ENCODE measurements at regions not wholly inside any gene's neighbourhood (a gene's known extent, or its start where the extent isn't known, plus 50 kb on each side); places are given as distances from the start of the nearest gene placed in this dataset.
A peak's percentile ranks its signal among the peaks of the same experiment; 100 is the strongest.

GRCh38 chr2:120898961-120899750, 163.5 kb downstream of the GLI2 start:
- H4K20me1 ChIP-seq (ENCODE audit: insufficient read depth), result no peaks in the 10 kb centered on the region
- DNase-seq (ENCODE audit: low read depth, low spot score) (no peak), ATAC-seq (no peak)
- CTCF ChIA-PET, result no interaction called here
- H3K27me3 ChIP-seq (ENCODE audit: insufficient read depth, low read length), result no peaks in the 10 kb centered on the region
- POLR2A ChIA-PET, result no interaction called here
- no peak overlapping the region for H2AFZ ChIP-seq (ENCODE audit: low read depth, low read length, poor library complexity, severe bottlenecking)
- no peak overlapping the region for H3K4me3 ChIP-seq (replicated peaks in 1 of 2; ENCODE audit: low read depth in 1 of 2, low read length in 2 of 2)
- peaks cover 0 to 3% of the 10 kb centered on the region in 2 experiments; a peak in 1 of 4 replicates for H3K4me1 ChIP-seq (ENCODE audit: control insufficient read depth in 1 of 2, insufficient read depth in 2 of 2, low read length in 2 of 2)
- RAD21 ChIA-PET (ENCODE audit: low non-redundant PET in 1 of 2, low total read pairs in 2 of 2, uncharacterized antibody in 2 of 2, unreplicated experiment in 2 of 2), result no interaction called here
- H3K4me2 ChIP-seq (ENCODE audit: low read length), result no peak overlapping the region
- no peak overlapping the region for H3K9ac ChIP-seq (ENCODE audit: low read length)
- no peak overlapping the region for H3K27ac ChIP-seq (ENCODE audit: low read depth, low read length)
- no peaks in the 10 kb centered on the region for H3K79me2 ChIP-seq (ENCODE audit: insufficient read depth, low read length)
- BruUV-seq (replicated peaks), result no TSS peak
- TF ChIP-seq MAX (IDR thresholded peaks at IDR 0.05), result no peak
- TF ChIP-seq ATF3 (IDR thresholded peaks at IDR 0.05), result no peak
- no peaks in the 10 kb centered on the region for H3K36me3 ChIP-seq (ENCODE audit: control insufficient read depth in 1 of 2, insufficient read depth in 2 of 2, low read length in 2 of 2)
- H3K9me3 ChIP-seq (ENCODE audit: control insufficient read depth in 1 of 2, insufficient read depth in 1 of 2, low read depth in 1 of 2, low read length in 2 of 2), result no peaks in the 10 kb centered on the region
- no peaks in the 10 kb centered on the region for H3K9me2 ChIP-seq (ENCODE audit: insufficient read depth)
- intact Hi-C loops (cut with micrococcal nuclease), result no loop called here

DNA sequence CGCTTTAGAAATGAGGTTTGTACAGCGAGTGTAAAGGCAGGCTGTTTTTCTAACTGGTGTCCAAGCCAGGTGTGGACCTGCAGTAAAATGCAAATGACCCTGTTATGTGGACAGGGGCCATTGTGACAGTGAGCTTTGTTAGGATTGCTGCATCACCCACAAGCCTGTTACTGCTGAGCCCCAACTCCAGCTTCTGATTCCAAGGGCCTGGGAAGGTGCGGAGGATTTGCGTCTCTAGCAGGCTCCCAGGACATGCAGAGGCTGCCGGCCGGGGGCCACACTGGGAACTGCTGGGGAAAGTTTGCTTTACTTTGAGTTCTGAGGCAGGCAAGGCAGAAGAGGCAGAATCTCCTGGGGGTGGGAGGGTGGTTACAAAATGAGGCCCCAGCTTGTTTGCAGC, 164.1 kb downstream of the GLI2 start:
- ChIA-PET POLR2A (no interaction called here), CTCF (no interaction called here), RAD21 (ENCODE audit: low non-redundant PET in 1 of 2, low total read pairs in 2 of 2, uncharacterized antibody in 2 of 2, unreplicated experiment in 2 of 2) (no interaction called here)
- no peak overlapping the region for H2AFZ ChIP-seq (ENCODE audit: low read depth, low read length, poor library complexity, severe bottlenecking)
- ATAC-seq, result no peak
- H3K4me2 ChIP-seq (ENCODE audit: low read length), result no peak overlapping the region
- TF ChIP-seq FOSL1 (IDR thresholded peaks at IDR 0.05; ENCODE audit: low read depth), result no peak
- no peak for TF ChIP-seq CBX3 (IDR thresholded peaks at IDR 0.05; ENCODE audit: low read depth)
- peak; percentile 33 for TF ChIP-seq RAD21 (IDR thresholded peaks at IDR 0.05; ENCODE audit: low read depth)
- no peak for TF ChIP-seq POLR2A (IDR thresholded peaks at IDR 0.05; ENCODE audit: borderline replicate concordance, extremely low read depth, insufficient read depth, insufficient read length)
- TF ChIP-seq, protein P1, sequence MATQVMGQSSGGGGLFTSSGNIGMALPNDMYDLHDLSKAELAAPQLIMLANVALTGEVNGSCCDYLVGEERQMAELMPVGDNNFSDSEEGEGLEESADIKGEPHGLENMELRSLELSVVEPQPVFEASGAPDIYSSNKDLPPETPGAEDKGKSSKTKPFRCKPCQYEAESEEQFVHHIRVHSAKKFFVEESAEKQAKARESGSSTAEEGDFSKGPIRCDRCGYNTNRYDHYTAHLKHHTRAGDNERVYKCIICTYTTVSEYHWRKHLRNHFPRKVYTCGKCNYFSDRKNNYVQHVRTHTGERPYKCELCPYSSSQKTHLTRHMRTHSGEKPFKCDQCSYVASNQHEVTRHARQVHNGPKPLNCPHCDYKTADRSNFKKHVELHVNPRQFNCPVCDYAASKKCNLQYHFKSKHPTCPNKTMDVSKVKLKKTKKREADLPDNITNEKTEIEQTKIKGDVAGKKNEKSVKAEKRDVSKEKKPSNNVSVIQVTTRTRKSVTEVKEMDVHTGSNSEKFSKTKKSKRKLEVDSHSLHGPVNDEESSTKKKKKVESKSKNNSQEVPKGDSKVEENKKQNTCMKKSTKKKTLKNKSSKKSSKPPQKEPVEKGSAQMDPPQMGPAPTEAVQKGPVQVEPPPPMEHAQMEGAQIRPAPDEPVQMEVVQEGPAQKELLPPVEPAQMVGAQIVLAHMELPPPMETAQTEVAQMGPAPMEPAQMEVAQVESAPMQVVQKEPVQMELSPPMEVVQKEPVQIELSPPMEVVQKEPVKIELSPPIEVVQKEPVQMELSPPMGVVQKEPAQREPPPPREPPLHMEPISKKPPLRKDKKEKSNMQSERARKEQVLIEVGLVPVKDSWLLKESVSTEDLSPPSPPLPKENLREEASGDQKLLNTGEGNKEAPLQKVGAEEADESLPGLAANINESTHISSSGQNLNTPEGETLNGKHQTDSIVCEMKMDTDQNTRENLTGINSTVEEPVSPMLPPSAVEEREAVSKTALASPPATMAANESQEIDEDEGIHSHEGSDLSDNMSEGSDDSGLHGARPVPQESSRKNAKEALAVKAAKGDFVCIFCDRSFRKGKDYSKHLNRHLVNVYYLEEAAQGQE (IDR thresholded peaks at IDR 0.05; ENCODE audit: low read depth), result no peak
- H4K20me1 ChIP-seq (ENCODE audit: insufficient read depth), result no peaks in the 10 kb centered on the region
- no peaks in the 10 kb centered on the region for H3K9me2 ChIP-seq (ENCODE audit: insufficient read depth)
- H3K4me1 ChIP-seq (ENCODE audit: control insufficient read depth in 1 of 2, insufficient read depth in 2 of 2, low read length in 2 of 2), result peaks cover 0 to 3% of the 10 kb centered on the region in 2 experiments; a peak in 1 of 4 replicates
- no peaks in the 10 kb centered on the region for H3K79me2 ChIP-seq (ENCODE audit: insufficient read depth, low read length)
- no peaks in the 10 kb centered on the region for H3K36me3 ChIP-seq (ENCODE audit: control insufficient read depth in 1 of 2, insufficient read depth in 2 of 2, low read length in 2 of 2)
- BruUV-seq (replicated peaks), result no TSS peak
- no peak overlapping the region for H3K27ac ChIP-seq (ENCODE audit: low read depth, low read length)
- intact Hi-C loops (cut with micrococcal nuclease), result no loop called here
- no peak overlapping the region for H3K9ac ChIP-seq (ENCODE audit: low read length)
- no peak for DNase-seq (ENCODE audit: low read depth, low spot score)
- no peaks in the 10 kb centered on the region for H3K27me3 ChIP-seq (ENCODE audit: insufficient read depth, low read length)
- no peak overlapping the region for H3K4me3 ChIP-seq (replicated peaks in 1 of 2; ENCODE audit: low read depth in 1 of 2, low read length in 2 of 2)
- H3K9me3 ChIP-seq (ENCODE audit: control insufficient read depth in 1 of 2, insufficient read depth in 1 of 2, low read depth in 1 of 2, low read length in 2 of 2), result no peaks in the 10 kb centered on the region
